MM.1S (cell line): ENCODE measurements at regions not wholly inside any gene's neighbourhood (a gene's known extent, or its start where the extent isn't known, plus 50 kb on each side); places are given as distances from the start of the nearest gene placed in this dataset.

Experiments
- DNase-seq: peaks from one replicate; pipeline ENCODE4 v3.0.0-alpha.2; 2015
- H2AFZ ChIP-seq: fragments of 300-600 bp; sonication (generic); 2 replicates; pipeline ENCODE4 v1.6.0; 2016; ENCODE audit warnings: antibody characterized with exemption, low read length
- H3F3A ChIP-seq: fragments of 300-600 bp; sonication (generic); 2 replicates; pipeline ENCODE4 v1.6.1; 2016; ENCODE audit warnings: mild to moderate bottlenecking, antibody characterized with exemption, low read length, moderate library complexity, mixed read lengths; ENCODE audit not compliant: insufficient read depth
- H3K27ac ChIP-seq: fragments of 300-600 bp; sonication (generic); 2 replicates; pipeline ENCODE4 v1.5.1; 2016; ENCODE audit warnings: mild to moderate bottlenecking, low read length
- H3K27me3 ChIP-seq: fragments of 300-600 bp; sonication (generic); replicated peaks from 2 replicates; pipeline ENCODE4 v1.6.0; 2016; ENCODE audit warnings: low read length; ENCODE audit not compliant: insufficient read depth
- H3K36me3 ChIP-seq: fragments of 300-600 bp; sonication (generic); replicated peaks from 2 replicates; pipeline ENCODE4 v1.6.1; 2016; ENCODE audit warnings: mild to moderate bottlenecking, low read length, mixed read lengths; ENCODE audit not compliant: insufficient read depth
- H3K4me1 ChIP-seq: fragments of 300-600 bp; sonication (generic); 2 replicates; pipeline ENCODE4 v1.6.1; 2016; ENCODE audit warnings: low read length, mixed read lengths
- H3K4me2 ChIP-seq: fragments of 300-600 bp; sonication (generic); 2 replicates; pipeline ENCODE4 v1.6.0; 2016; ENCODE audit warnings: low read depth, low read length
- H3K4me3 ChIP-seq: fragments of 300-600 bp; sonication (generic); 2 replicates; pipeline ENCODE4 v1.5.1; 2016; ENCODE audit warnings: low read length, mixed read lengths
- H3K79me2 ChIP-seq: fragments of 300-600 bp; sonication (generic); 2 replicates; pipeline ENCODE4 v1.6.1; 2016; ENCODE audit warnings: mixed run types, low read length, mixed read lengths
- H3K9ac ChIP-seq: fragments of 300-600 bp; sonication (generic); 2 replicates; pipeline ENCODE4 v1.6.1; 2016; ENCODE audit warnings: low read length, mixed read lengths
- H3K9me2 ChIP-seq: fragments of 300-600 bp; sonication (generic); replicated peaks from 2 replicates; pipeline ENCODE4 v1.6.1; 2016; ENCODE audit warnings: mild to moderate bottlenecking, low read length, mixed read lengths; ENCODE audit not compliant: insufficient read depth
- H3K9me3 ChIP-seq: fragments of 300-600 bp; sonication (generic); replicated peaks from 2 replicates; pipeline ENCODE4 v1.6.1; 2016; ENCODE audit warnings: mild to moderate bottlenecking, low read length, mixed read lengths; ENCODE audit not compliant: insufficient read depth
- H4K20me1 ChIP-seq: fragments of 300-600 bp; sonication (generic); 2 replicates; pipeline ENCODE4 v1.6.1; 2016; ENCODE audit warnings: mild to moderate bottlenecking, low read length, moderate library complexity, mixed read lengths; ENCODE audit not compliant: insufficient read depth
- CTCF ChIP-seq: fragments of 300-600 bp; sonication (generic); IDR thresholded peaks from 2 replicates; pipeline ENCODE4 v1.5.1; 2016; ENCODE audit warnings: antibody characterized with exemption, low read length, mixed read lengths
- EZH2 ChIP-seq: fragments of 300-600 bp; sonication (generic); optimal IDR thresholded peaks from 2 replicates; pipeline ENCODE3; 2017; ENCODE audit warnings: low read depth, mild to moderate bottlenecking, antibody characterized with exemption, low read length, mixed read lengths
- EZH2phosphoT487 ChIP-seq: fragments of 300-600 bp; sonication (generic); IDR thresholded peaks from 2 replicates; pipeline ENCODE4 v1.6.1; 2018; ENCODE audit warnings: antibody characterized with exemption, low read length

GRCh38 chr3:109644332-109644731 is 307.0 kb upstream of the DPPA4 start:
- H3K4me2 ChIP-seq: no peak overlapping the region
- H3K27ac ChIP-seq: no peak overlapping the region
- no peak overlapping the region for H2AFZ ChIP-seq
- H3F3A ChIP-seq: no peaks in the 10 kb centered on the region
- no peaks in the 10 kb centered on the region for H3K27me3 ChIP-seq
- H3K9me3 ChIP-seq: no peaks in the 10 kb centered on the region
- H3K4me1 ChIP-seq: no peaks in the 10 kb centered on the region
- H4K20me1 ChIP-seq: no peaks in the 10 kb centered on the region
- H3K4me3 ChIP-seq: no peak overlapping the region
- H3K9me2 ChIP-seq: no peaks in the 10 kb centered on the region
- DNase-seq: no peak
- no peak overlapping the region for H3K9ac ChIP-seq
- H3K79me2 ChIP-seq: no peaks in the 10 kb centered on the region
- no peaks in the 10 kb centered on the region for H3K36me3 ChIP-seq
- no peak for TF ChIP-seq EZH2
- TF ChIP-seq CTCF: no peak
- no peak for TF ChIP-seq EZH2phosphoT487

DNA sequence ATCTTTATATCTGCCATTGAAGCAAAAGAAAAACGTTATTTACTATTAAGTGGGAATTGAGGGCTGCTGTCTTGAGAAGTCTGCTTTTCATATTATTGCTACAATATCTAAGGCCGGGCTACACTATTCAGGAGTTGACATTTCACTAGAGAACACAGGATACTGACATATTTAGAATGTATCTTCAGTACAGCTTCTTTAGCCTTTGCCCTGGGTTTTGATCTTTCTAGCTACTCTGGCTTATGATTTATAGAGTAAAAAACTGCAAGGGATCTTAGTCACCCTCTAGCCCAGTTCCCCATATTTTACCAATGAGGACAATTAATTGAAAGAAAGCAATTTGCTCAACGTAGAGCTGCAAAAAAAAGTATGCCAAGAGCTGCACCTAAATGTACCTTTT is 307.4 kb upstream of the DPPA4 start:
- DNase-seq: no peak
- Histone ChIP-seq H3K27ac (no peak overlapping the region), H3K36me3 (no peaks in the 10 kb centered on the region), H3K79me2 (no peaks in the 10 kb centered on the region), H4K20me1 (no peaks in the 10 kb centered on the region), H3K4me2 (no peak overlapping the region), H2AFZ (no peak overlapping the region), H3K4me1 (no peaks in the 10 kb centered on the region), H3K9ac (no peak overlapping the region), H3K9me2 (no peaks in the 10 kb centered on the region), H3K27me3 (no peaks in the 10 kb centered on the region), H3K4me3 (no peak overlapping the region), H3F3A (no peaks in the 10 kb centered on the region), H3K9me3 (no peaks in the 10 kb centered on the region)
- TF ChIP-seq EZH2phosphoT487 (no peak), CTCF (no peak), EZH2 (no peak)

- Histone ChIP-seq H3K36me3 (no peaks in the 10 kb centered on the region), H3K4me1 (no peaks in the 10 kb centered on the region), H3K4me2 (no peak overlapping the region), H3K79me2 (no peaks in the 10 kb centered on the region), H3K4me3 (no peak overlapping the region), H3K9me2 (no peaks in the 10 kb centered on the region), H2AFZ (no peak overlapping the region), H3K27me3 (no peaks in the 10 kb centered on the region), H4K20me1 (no peaks in the 10 kb centered on the region), H3F3A (no peaks in the 10 kb centered on the region), H3K9me3 (no peaks in the 10 kb centered on the region), H3K9ac (no peak overlapping the region), H3K27ac (no peak overlapping the region)
- TF ChIP-seq EZH2: no peak
- TF ChIP-seq CTCF: no peak
- no peak for TF ChIP-seq EZH2phosphoT487
- no peak for DNase-seq
Measured at GRCh38 chr3:109648027-109648426, 310.7 kb upstream of the DPPA4 start.
